H1 (cell line): ENCODE measurements at regions not wholly inside any gene's neighbourhood (a gene's known extent, or its start where the extent isn't known, plus 50 kb on each side); places are given as distances from the start of the nearest gene placed in this dataset.
"Not testable (repeated sequence)": the region's sequence is repeated elsewhere in the genome, so short reads cannot be mapped to it uniquely, and the experiment has no call there.

ENCODE experiments used
- CTCF ChIP-seq, 3 experiments: IDR thresholded peaks; 1 replicate in 2 of 3; 2 replicates in 1 of 3; pipeline versions ENCODE4 v1.5.1 to v1.6.1; 2011; ENCODE audit warnings: low read length in 3 of 3, mild to moderate bottlenecking in 3 of 3, inconsistent platforms in 2 of 3, low read depth in 1 of 3, moderate library complexity in 1 of 3; ENCODE audit not compliant: insufficient read depth in 1 of 3; ENCODE audit errors: control extremely low read depth in 1 of 3
- EP300 ChIP-seq, 2 experiments: IDR thresholded peaks; 1 replicate in 1 of 2; 2 replicates in 1 of 2; pipeline ENCODE4 v1.6.1; 2011 to 2012; ENCODE audit warnings: low read depth in 2 of 2, low read length in 2 of 2, mild to moderate bottlenecking in 2 of 2, borderline replicate concordance in 1 of 2, inconsistent platforms in 1 of 2, moderate library complexity in 1 of 2
- EZH2 ChIP-seq: fragments of 200-600 bp; sonication (generic); IDR thresholded peaks from 2 replicates; pipeline ENCODE4 v1.7.1; 2012; ENCODE audit warnings: low read depth, mild to moderate bottlenecking, moderate library complexity, low read length, inconsistent platforms; ENCODE audit not compliant: severe bottlenecking
- MAX ChIP-seq: IDR thresholded peaks from 2 replicates; pipeline ENCODE4 v1.6.1; 2012; ENCODE audit warnings: inconsistent platforms

- TF ChIP-seq CTCF (IDR thresholded peaks at IDR 0.05; ENCODE audit: control extremely low read depth in 1 of 3, insufficient read depth in 1 of 3, low read depth in 1 of 3, low read length in 3 of 3); EZH2; EP300 (IDR thresholded peaks at IDR 0.05; ENCODE audit: borderline replicate concordance in 1 of 2, low read depth in 2 of 2, low read length in 2 of 2); MAX: not testable (repeated sequence)
Measured at GRCh38 chr3:75502171-75502570, 162.0 kb upstream of the FRG2C start.
